Astrocyte (in vitro differentiated cells and primary cell): ENCODE measurements at regions not wholly inside any gene's neighbourhood (a gene's known extent, or its start where the extent isn't known, plus 50 kb on each side); places are given as distances from the start of the nearest gene placed in this dataset.

Experiments
- DNase-seq: peaks from one replicate; pipeline ENCODE4 v3.0.0-alpha.2; 2010; ENCODE audit warnings: low read depth
- FAIRE-seq: peaks from 2 replicates; lab custom pipeline; 2011; peaks lifted over from hg19 to GRCh38; lab: Jason Lieb, UNC
- H2AFZ ChIP-seq: 2 replicates; pipeline ENCODE4 v1.6.0; 2012; ENCODE audit warnings: low read depth, low read length, inconsistent platforms
- H3K27ac ChIP-seq: 2 replicates; pipeline ENCODE4 v1.5.1; 2011; ENCODE audit warnings: low read depth, low read length, inconsistent platforms
- H3K27me3 ChIP-seq: 2 replicates; pipeline ENCODE4 v1.6.0; 2011; ENCODE audit warnings: low read length, inconsistent platforms; ENCODE audit not compliant: insufficient read depth
- H3K36me3 ChIP-seq: 2 replicates; pipeline ENCODE4 v1.5.1; 2011; ENCODE audit warnings: low read length, inconsistent platforms; ENCODE audit not compliant: insufficient read depth
- H3K4me1 ChIP-seq: 2 replicates; pipeline ENCODE4 v1.5.1; 2011; ENCODE audit warnings: low read length, inconsistent platforms; ENCODE audit not compliant: insufficient read depth
- H3K4me2 ChIP-seq: 2 replicates; pipeline ENCODE4 v1.6.0; 2012; ENCODE audit warnings: low read length, inconsistent platforms
- H3K4me3 ChIP-seq: 2 replicates; pipeline ENCODE4 v1.5.1; 2011; ENCODE audit warnings: low read depth, mild to moderate bottlenecking, low read length, inconsistent platforms; ENCODE audit not compliant: insufficient read depth
- H3K79me2 ChIP-seq: 2 replicates; pipeline ENCODE4 v1.6.0; 2012; ENCODE audit warnings: mild to moderate bottlenecking, low read length, inconsistent platforms; ENCODE audit not compliant: insufficient read depth
- H3K9ac ChIP-seq: 2 replicates; pipeline ENCODE4 v1.6.0; 2012; ENCODE audit warnings: mild to moderate bottlenecking, low read length, inconsistent platforms
- H3K9me3 ChIP-seq: 2 replicates; pipeline ENCODE4 v1.5.1; 2012; ENCODE audit warnings: low read depth, mild to moderate bottlenecking, low read length, inconsistent platforms; ENCODE audit not compliant: insufficient read depth
- H4K20me1 ChIP-seq: 2 replicates; pipeline ENCODE4 v1.6.0; 2012; ENCODE audit warnings: low read length, inconsistent platforms; ENCODE audit not compliant: insufficient read depth
- H3K27ac Mint-ChIP-seq: one replicate; pipeline ENCODE4 v1.8.0; 2021; ENCODE audit warnings: mild to moderate bottlenecking, mixed read lengths; ENCODE audit not compliant: unreplicated experiment
- H3K27me3 Mint-ChIP-seq: one replicate; pipeline ENCODE4 v1.8.0; 2021; ENCODE audit warnings: low read depth, mixed read lengths; ENCODE audit not compliant: unreplicated experiment
- H3K36me3 Mint-ChIP-seq: one replicate; pipeline ENCODE4 v1.8.0; 2021; ENCODE audit warnings: low read depth, mixed read lengths; ENCODE audit not compliant: unreplicated experiment
- H3K4me1 Mint-ChIP-seq: one replicate; pipeline ENCODE4 v1.8.0; 2021; ENCODE audit warnings: low read depth, mixed read lengths; ENCODE audit not compliant: unreplicated experiment
- H3K4me3 Mint-ChIP-seq: one replicate; pipeline ENCODE4 v1.8.0; 2021; ENCODE audit warnings: mild to moderate bottlenecking, moderate library complexity, mixed read lengths; ENCODE audit not compliant: unreplicated experiment
- H3K9me3 Mint-ChIP-seq: one replicate; pipeline ENCODE4 v1.8.0; 2021; ENCODE audit warnings: mild to moderate bottlenecking, mixed read lengths; ENCODE audit not compliant: unreplicated experiment
- EZH2 ChIP-seq: IDR thresholded peaks from 2 replicates; pipeline ENCODE4 v1.6.1; 2012; ENCODE audit warnings: mild to moderate bottlenecking, low read length, inconsistent platforms; ENCODE audit not compliant: insufficient read depth
- TF ChIP-seq, protein P1 (sequence below): IDR thresholded peaks from 2 replicates; pipeline ENCODE4 v1.5.1; 2011; ENCODE audit warnings: low read depth, mild to moderate bottlenecking, inconsistent platforms, low read length, moderate library complexity; ENCODE audit not compliant: insufficient read depth

DNA sequence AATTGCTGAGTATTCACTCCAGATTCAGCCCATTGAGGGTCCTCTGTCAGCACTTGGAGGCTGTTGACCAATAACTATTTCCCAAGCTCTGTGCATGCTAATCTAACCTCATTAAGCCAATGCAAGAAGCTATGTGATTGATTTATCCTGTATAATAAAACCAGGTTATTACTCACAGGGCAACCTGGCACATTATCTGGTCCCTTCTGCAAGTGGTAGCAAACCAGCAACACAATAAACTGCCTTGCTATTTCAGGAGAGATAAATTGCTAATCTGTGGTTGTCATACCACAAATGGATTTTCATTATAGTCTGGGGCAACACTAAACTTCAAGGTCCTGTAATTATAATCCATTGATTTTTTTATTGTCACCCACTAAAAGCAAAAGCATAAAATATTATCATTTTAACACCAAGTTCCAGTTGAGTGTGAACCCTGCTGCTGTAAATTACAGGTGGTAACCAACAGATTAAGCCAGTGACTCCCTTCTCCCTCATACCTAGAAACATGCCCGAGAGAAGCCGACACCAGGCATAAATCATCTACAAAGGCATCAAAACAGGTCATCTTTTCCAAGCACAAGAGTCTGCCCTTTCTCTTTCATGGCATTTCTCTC lies 51.1 kb upstream of the SOX9 start:
- H3K36me3 Mint-ChIP-seq: no peaks in the 10 kb centered on the region
- H3K27me3 Mint-ChIP-seq: peaks cover 11% of the 10 kb centered on the region
- H3K4me3 ChIP-seq: no peak overlapping the region

More for the DNA sequence above, 51.1 kb upstream of the SOX9 start:
- no peaks in the 10 kb centered on the region for H3K36me3 ChIP-seq
- H3K79me2 ChIP-seq: no peaks in the 10 kb centered on the region
- no peak overlapping the region for H3K4me2 ChIP-seq
- no peak overlapping the region for H3K9ac ChIP-seq
- H3K27ac ChIP-seq: no peak overlapping the region
- Mint-ChIP-seq H3K27ac (no peak overlapping the region), H3K4me3 (no peak overlapping the region), H3K9me3 (peaks cover 3% of the 10 kb centered on the region), H3K4me1 (no peaks in the 10 kb centered on the region)
- H4K20me1 ChIP-seq: no peaks in the 10 kb centered on the region
- H2AFZ ChIP-seq: no peak overlapping the region
- H3K27me3 ChIP-seq: no peaks in the 10 kb centered on the region
- no peak for DNase-seq
- no peak for FAIRE-seq
- no peaks in the 10 kb centered on the region for H3K4me1 ChIP-seq
- TF ChIP-seq EZH2: no peak
- TF ChIP-seq, protein P1, sequence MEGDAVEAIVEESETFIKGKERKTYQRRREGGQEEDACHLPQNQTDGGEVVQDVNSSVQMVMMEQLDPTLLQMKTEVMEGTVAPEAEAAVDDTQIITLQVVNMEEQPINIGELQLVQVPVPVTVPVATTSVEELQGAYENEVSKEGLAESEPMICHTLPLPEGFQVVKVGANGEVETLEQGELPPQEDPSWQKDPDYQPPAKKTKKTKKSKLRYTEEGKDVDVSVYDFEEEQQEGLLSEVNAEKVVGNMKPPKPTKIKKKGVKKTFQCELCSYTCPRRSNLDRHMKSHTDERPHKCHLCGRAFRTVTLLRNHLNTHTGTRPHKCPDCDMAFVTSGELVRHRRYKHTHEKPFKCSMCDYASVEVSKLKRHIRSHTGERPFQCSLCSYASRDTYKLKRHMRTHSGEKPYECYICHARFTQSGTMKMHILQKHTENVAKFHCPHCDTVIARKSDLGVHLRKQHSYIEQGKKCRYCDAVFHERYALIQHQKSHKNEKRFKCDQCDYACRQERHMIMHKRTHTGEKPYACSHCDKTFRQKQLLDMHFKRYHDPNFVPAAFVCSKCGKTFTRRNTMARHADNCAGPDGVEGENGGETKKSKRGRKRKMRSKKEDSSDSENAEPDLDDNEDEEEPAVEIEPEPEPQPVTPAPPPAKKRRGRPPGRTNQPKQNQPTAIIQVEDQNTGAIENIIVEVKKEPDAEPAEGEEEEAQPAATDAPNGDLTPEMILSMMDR: no peak
- no peaks in the 10 kb centered on the region for H3K9me3 ChIP-seq
